Left cardiac atrium (tissue), 4 donors: ENCODE measurements at regions not wholly inside any gene's neighbourhood (a gene's known extent, or its start where the extent isn't known, plus 50 kb on each side); places are given as distances from the start of the nearest gene placed in this dataset.
A peak's percentile ranks its signal among the peaks of the same experiment; 100 is the strongest.

Source experiments
- ATAC-seq, 2 donors: fragments of 200-7000 bp; cut with Tn5 transposase; one replicate each; pipeline ENCODE4 v1.9.1; 2020; ENCODE audit warnings: mild to moderate bottlenecking in 2 of 2, moderate library complexity in 2 of 2
- DNase-seq: peaks from one replicate; pipeline ENCODE4 v3.0.0-alpha.2; 2020
- intact Hi-C, 2 donors: fragments of 100-400 bp; cut with DNase I; formaldehyde crosslinking; loops; one replicate each; pipeline versions ENCODE4 v1.14.1 to v1.15.1; 2022 to 2023
- donor health status: DM: no; HTN: yes; CAD: no.
- donor health status: DM: no; HTN: yes; CAD: no; lungs with severe emphysema.
- donor health status: DM: yes; HTN: yes; CAD: no.
- donor health status: Dilated cardiomyopathy.

- DNase-seq (no peak), ATAC-seq (no peak)
- intact Hi-C loops, result no loop called here
Measured at GRCh38 chr3:104510131-104510849, 856.4 kb upstream of the ALCAM start.

DNA sequence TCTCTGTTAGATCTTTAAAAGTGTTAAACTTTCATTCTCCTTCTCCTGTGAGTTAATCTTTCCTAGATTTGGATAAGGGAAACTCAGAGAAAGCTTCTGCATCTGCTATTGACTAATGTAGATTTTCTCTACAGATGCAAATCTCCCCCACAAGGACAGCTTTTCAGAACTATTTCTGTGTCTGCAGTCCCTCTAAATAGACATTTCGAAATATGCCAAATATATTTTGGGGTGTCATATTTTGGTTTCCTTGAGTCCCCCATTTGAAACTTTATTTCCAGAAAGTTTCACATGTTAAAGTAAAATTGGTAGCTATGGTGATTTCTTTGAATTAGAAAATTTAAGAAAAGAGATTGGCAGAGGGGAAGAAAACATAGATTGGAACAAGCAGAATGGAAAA is 852.3 kb upstream of the ALCAM start:
- intact Hi-C loops, result no loop called here
- ATAC-seq (no peak), DNase-seq (no peak)

DNA sequence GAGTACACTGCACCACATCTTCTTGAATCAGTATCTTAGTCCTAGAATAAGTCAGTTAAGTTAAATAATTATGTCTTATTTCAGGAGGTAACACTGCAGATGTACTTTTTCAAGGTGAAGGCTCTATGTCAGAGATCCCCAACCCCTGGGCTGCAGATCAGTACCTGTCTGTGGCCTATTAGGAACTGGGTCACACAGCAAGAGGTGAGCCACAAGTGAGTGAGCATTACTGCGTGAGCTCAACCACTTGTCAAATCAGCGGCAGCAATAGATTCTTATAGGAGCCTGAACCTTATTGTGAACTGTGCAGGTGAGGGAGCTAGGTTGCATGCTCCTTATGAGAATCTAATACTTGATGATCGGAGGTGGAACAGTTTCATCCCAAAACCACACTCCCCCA is 851.9 kb upstream of the ALCAM start:
- ATAC-seq (no peak), DNase-seq (no peak)
- intact Hi-C loops, result no loop called here

DNA sequence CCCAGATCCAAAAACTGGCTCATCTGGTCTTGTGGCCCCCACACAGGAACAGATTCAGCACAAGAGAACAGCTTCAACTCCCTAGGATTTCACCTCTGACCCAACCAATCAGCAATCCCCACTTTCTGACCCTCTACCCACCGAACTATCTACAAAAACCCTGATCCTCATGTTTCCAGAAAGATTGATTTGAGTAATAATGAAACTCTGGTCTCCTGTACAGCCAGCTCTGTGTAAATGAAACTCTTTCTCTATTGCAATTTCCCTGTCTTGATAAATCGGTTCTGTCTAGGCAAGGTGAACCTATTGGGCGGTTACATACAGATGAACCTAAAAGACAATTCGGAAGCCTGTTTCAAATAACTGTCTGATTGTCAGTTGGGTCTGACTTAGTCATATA is 847.6 kb upstream of the ALCAM start:
- DNase-seq, result no peak
- intact Hi-C loops, result no loop called here
- ATAC-seq, result no peak

- no peak for DNase-seq
- intact Hi-C loops, result no loop called here
- ATAC-seq, result no peak
Measured at GRCh38 chr3:104519468-104520227, 847.1 kb upstream of the ALCAM start.

- DNase-seq (no peak), ATAC-seq (no peak)
- intact Hi-C loops, result no loop called here
Measured at GRCh38 chr3:104520228-104520655, 846.5 kb upstream of the ALCAM start.

DNA sequence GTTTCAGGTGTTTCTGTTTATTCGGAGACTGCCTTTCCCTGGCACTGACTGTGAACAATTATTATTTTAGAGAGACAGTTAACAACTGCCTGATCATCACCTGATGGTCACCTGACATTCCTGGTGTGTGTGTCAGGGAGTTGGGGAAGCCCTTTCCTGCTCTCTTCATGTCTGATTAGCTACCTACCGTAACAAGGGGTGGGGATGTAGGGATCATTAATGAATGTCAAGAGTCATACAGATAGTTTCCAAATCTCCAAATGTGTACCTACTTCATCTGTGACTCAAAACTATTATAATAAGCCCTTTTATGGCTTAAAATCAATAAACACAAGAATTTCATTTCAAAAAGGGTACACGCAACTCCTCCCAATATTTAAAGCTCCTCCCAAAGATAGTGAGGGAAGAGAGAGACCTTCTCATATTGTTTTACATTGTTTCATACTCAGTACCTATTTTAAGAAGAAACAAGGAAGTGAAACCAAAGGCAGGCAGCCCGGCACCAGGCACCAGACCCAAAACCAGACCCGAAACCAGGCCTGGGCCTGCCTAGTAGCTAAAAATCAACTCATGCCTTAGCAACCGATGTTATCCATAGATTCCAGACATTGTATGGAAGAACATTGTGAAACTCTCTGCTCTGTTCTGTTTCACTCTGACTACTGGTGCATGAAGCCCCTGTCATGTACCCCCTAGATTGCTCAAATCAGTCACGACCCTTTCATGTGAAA is 844.9 kb upstream of the ALCAM start:
- DNase-seq, result no peak
- intact Hi-C loops, result no loop called here

DNA sequence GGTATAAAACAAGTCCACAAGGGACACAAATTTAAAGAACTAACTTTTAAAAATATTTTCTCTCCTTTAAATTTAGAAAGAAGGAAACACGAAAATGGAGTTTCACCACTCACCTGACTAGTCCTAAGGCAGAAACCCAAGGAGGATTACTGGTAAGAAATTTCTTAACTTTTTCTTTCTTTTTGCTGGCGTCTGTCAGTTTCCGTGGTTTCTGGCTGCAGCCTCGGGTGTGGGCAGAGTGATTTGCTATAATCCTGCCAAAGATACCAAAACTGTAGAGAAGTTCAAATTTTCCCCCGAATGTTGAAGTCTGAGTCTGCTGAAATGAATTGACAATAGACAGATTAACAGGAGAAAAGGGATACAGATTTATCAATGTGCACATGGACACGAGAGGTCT is 843.6 kb upstream of the ALCAM start:
- ATAC-seq (no peak), DNase-seq (no peak)
- intact Hi-C loops, result no loop called here

More for the DNA sequence above, 844.9 kb upstream of the ALCAM start:
- no peak for ATAC-seq

GRCh38 chr3:104526901-104527401 is 839.8 kb upstream of the ALCAM start:
- no peak for ATAC-seq
- DNase-seq, result no peak
- intact Hi-C loops, result no loop called here

GRCh38 chr3:104530934-104531333 is 835.8 kb upstream of the ALCAM start:
- intact Hi-C loops, result no loop called here
- ATAC-seq, result no peak
- DNase-seq, result no peak

DNA sequence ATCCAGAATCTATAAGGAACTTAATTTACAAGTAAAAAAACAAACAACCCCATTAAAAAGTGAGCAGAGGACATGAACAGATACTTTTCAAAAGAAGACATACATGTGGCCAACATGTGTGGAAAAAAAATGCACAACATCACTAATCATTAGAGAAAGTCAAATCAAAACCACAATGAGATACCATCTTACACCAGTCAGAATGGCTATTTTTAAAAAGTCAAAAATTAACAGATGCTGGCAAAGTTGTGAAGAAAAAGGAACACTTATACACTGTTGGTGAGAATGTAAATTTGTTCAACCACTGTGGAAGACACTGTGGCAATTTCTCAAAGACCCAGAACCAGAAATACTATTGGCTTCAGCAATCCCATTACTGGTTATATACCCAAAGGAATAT is 830.0 kb upstream of the ALCAM start:
- intact Hi-C loops, result no loop called here
- DNase-seq (no peak), ATAC-seq (no peak)

- DNase-seq (no peak), ATAC-seq (no peak)
- intact Hi-C loops, result no loop called here
Measured at GRCh38 chr3:104537323-104537722, 829.4 kb upstream of the ALCAM start.

DNA sequence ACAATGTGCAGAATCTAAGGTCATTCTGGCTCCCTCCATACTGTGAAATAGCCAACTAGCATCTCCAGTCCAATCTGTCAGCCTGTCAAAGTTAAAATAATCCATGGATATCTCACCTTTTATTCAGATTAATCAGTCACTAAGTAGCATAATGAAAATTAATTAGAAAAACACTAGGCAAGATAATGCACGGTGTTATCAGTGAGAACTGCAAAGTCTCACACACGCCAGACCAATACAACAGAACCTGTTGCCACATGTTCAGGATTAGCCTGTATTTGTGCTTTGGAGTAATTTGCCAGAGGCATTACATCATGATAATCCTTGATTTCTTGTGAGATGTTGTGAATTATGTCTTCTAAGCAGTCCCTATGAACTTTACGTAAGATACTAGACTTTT is 820.4 kb upstream of the ALCAM start:
- intact Hi-C loops, result no loop called here
- ATAC-seq, result no peak
- DNase-seq, result no peak

DNA sequence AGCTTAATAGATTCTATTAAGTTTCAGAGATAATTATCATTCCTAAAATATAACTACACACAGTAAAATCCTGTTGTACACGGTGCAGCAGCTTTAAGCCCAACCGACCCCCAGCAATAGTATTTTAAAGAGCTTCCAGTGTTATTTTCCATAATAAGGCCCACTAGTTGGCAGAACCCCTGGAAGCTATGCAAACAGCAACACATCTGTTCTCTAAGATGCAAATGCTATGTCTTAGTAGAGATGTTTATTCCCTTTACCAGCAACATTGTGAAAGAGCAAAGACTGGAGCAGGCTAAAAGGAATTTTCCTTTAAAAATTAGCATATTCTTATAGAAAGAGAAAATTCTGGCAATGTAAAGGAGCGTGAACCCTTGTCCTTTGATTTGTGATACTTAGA is 819.7 kb upstream of the ALCAM start:
- DNase-seq (no peak), ATAC-seq (no peak)
- intact Hi-C loops, result no loop called here

- ATAC-seq (no peak), DNase-seq (no peak)
- intact Hi-C loops, result no loop called here
Measured at GRCh38 chr3:104548401-104548800, 818.3 kb upstream of the ALCAM start.

GRCh38 chr3:104549099-104549714 is 817.5 kb upstream of the ALCAM start:
- ATAC-seq, result peak in 1 of 2 donors; percentile 15
- DNase-seq, result no peak
- intact Hi-C loops, result no loop called here

- no peak for ATAC-seq
- intact Hi-C loops, result no loop called here
- no peak for DNase-seq
Measured at GRCh38 chr3:104553121-104553520, 813.6 kb upstream of the ALCAM start.

DNA sequence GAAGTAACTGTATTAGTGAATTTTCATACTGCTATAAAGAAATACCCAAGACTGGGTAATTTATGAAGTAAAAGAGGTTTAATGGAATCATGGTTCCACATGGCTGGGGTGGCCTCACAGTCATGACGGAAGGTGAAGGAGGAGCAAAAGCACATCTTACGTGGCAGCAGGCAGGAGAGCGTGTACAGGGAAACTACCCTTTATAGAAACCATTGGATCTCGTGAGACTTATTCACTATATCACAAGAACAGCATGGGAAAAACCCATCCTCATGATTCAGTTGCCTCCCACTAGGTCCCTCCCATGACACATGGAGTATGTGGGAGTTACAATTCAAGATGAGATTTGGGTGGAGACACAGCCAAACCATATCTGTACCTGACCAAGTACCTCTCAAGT is 812.3 kb upstream of the ALCAM start:
- intact Hi-C loops, result no loop called here
- ATAC-seq, result no peak
- no peak for DNase-seq

DNA sequence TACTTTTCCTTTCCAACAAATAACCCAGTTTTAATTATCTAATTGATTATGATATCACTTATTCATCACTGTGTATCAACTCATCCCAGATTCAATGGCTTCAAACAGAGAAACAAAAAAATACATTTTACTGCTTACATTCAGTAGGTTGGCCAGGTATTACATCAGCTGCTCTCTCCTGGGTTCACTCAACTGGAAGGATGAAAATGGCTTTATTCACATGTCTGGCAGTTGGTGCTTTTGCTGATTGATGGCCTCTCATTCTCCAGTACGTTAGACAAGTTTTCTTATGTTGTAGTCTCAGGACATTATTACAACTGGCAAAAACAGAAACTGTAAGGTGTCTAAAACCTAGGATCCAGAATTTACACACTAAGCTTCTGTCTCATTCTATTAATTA is 811.0 kb upstream of the ALCAM start:
- intact Hi-C loops, result no loop called here
- DNase-seq, result no peak
- ATAC-seq, result no peak
